ENCODE measurements at regions not wholly inside any gene's neighbourhood (a gene's known extent, or its start where the extent isn't known, plus 50 kb on each side); places are given as distances from the start of the nearest gene placed in this dataset.

- TF ChIP-seq CTCF (IDR thresholded peaks at IDR 0.05; ENCODE audit: low read length) = no peak
- TF ChIP-seq EZH2 (IDR thresholded peaks at IDR 0.05; ENCODE audit: borderline replicate concordance, low read length) = no peak
- H3K4me3 ChIP-seq (ENCODE audit: low read depth, low read length, poor library complexity, severe bottlenecking) = no peak overlapping the region
- no peak overlapping the region for H3K4me2 ChIP-seq (ENCODE audit: low read length)
- H3K9ac ChIP-seq (ENCODE audit: low read length) = no peak overlapping the region
- no peaks in the 10 kb centered on the region for H3F3A ChIP-seq (ENCODE audit: insufficient read depth, low read length)
- H2AFZ ChIP-seq (ENCODE audit: low read length) = no peak overlapping the region
- H4K20me1 ChIP-seq (ENCODE audit: insufficient read depth, low read length) = no peaks in the 10 kb centered on the region
- no peaks in the 10 kb centered on the region for H3K36me3 ChIP-seq (ENCODE audit: insufficient read depth, low read length)
- H3K27ac ChIP-seq (ENCODE audit: low read depth, low read length, poor library complexity, severe bottlenecking) = no peak overlapping the region
- no peaks in the 10 kb centered on the region for H3K79me2 ChIP-seq (ENCODE audit: insufficient read depth, low read length)
- H3K4me1 ChIP-seq (ENCODE audit: insufficient read depth, low read length, severe bottlenecking) = no peaks in the 10 kb centered on the region
- no peaks in the 10 kb centered on the region for H3K27me3 ChIP-seq (ENCODE audit: insufficient read depth, low read length)
- H3K9me2 ChIP-seq (ENCODE audit: low read depth, low read length) = no peaks in the 10 kb centered on the region
- H3K9me3 ChIP-seq (ENCODE audit: low read length) = no peaks in the 10 kb centered on the region
Observed at GRCh38 chr6:112929641-112930040, 582.5 kb downstream of the RFPL4B start.

- Histone ChIP-seq H3K9ac (ENCODE audit: low read length) (no peak overlapping the region), H3K4me1 (ENCODE audit: insufficient read depth, low read length, severe bottlenecking) (no peaks in the 10 kb centered on the region), H3F3A (ENCODE audit: insufficient read depth, low read length) (no peaks in the 10 kb centered on the region), H3K9me2 (ENCODE audit: low read depth, low read length) (no peaks in the 10 kb centered on the region), H3K27ac (ENCODE audit: low read depth, low read length, poor library complexity, severe bottlenecking) (no peak overlapping the region), H4K20me1 (ENCODE audit: insufficient read depth, low read length) (no peaks in the 10 kb centered on the region), H3K27me3 (ENCODE audit: insufficient read depth, low read length) (no peaks in the 10 kb centered on the region), H2AFZ (ENCODE audit: low read length) (no peak overlapping the region), H3K79me2 (ENCODE audit: insufficient read depth, low read length) (no peaks in the 10 kb centered on the region), H3K4me2 (ENCODE audit: low read length) (no peak overlapping the region), H3K36me3 (ENCODE audit: insufficient read depth, low read length) (no peaks in the 10 kb centered on the region), H3K4me3 (ENCODE audit: low read depth, low read length, poor library complexity, severe bottlenecking) (no peak overlapping the region), H3K9me3 (ENCODE audit: low read length) (no peaks in the 10 kb centered on the region)
- no peak for TF ChIP-seq EZH2 (IDR thresholded peaks at IDR 0.05; ENCODE audit: borderline replicate concordance, low read length)
Observed at GRCh38 chr6:112931832-112932231, 584.7 kb downstream of the RFPL4B start.

- Histone ChIP-seq H3K36me3 (ENCODE audit: insufficient read depth, low read length) (no peaks in the 10 kb centered on the region), H3K79me2 (ENCODE audit: insufficient read depth, low read length) (no peaks in the 10 kb centered on the region), H2AFZ (ENCODE audit: low read length) (no peak overlapping the region), H3K27ac (ENCODE audit: low read depth, low read length, poor library complexity, severe bottlenecking) (no peak overlapping the region), H3K4me2 (ENCODE audit: low read length) (no peak overlapping the region), H3K9me2 (ENCODE audit: low read depth, low read length) (no peaks in the 10 kb centered on the region), H3F3A (ENCODE audit: insufficient read depth, low read length) (no peaks in the 10 kb centered on the region), H3K9ac (ENCODE audit: low read length) (no peak overlapping the region), H4K20me1 (ENCODE audit: insufficient read depth, low read length) (no peaks in the 10 kb centered on the region), H3K9me3 (ENCODE audit: low read length) (no peaks in the 10 kb centered on the region), H3K4me3 (ENCODE audit: low read depth, low read length, poor library complexity, severe bottlenecking) (no peak overlapping the region), H3K4me1 (ENCODE audit: insufficient read depth, low read length, severe bottlenecking) (no peaks in the 10 kb centered on the region), H3K27me3 (ENCODE audit: insufficient read depth, low read length) (no peaks in the 10 kb centered on the region)
- TF ChIP-seq EZH2 (IDR thresholded peaks at IDR 0.05; ENCODE audit: borderline replicate concordance, low read length) (no peak), CTCF (IDR thresholded peaks at IDR 0.05; ENCODE audit: low read length) (no peak)
Observed at GRCh38 chr6:112933947-112934346, 586.8 kb downstream of the RFPL4B start.
